Activated naive CD8-positive, alpha-beta T cell treated with anti-CD3 and anti-CD28 coated beads for 36 hours (primary cell): ENCODE measurements at regions not wholly inside any gene's neighbourhood (a gene's known extent, or its start where the extent isn't known, plus 50 kb on each side); places are given as distances from the start of the nearest gene placed in this dataset.
"Not testable (repeated sequence)": the region's sequence is repeated elsewhere in the genome, so short reads cannot be mapped to it uniquely, and the experiment has no call there.

Experiments
- DNase-seq: peaks from one replicate; pipeline ENCODE4 v3.0.0; 2021
- H3K27ac Mint-ChIP-seq: one replicate; pipeline ENCODE4 v1.8.0; 2022; ENCODE audit warnings: mild to moderate bottlenecking, moderate library complexity, mixed read lengths
- H3K27me3 Mint-ChIP-seq: one replicate; pipeline ENCODE4 v1.8.0; 2022; ENCODE audit warnings: mild to moderate bottlenecking, mixed read lengths
- H3K36me3 Mint-ChIP-seq: one replicate; pipeline ENCODE4 v1.8.0; 2021; ENCODE audit warnings: mild to moderate bottlenecking, mixed read lengths
- H3K4me1 Mint-ChIP-seq: one replicate; pipeline ENCODE4 v1.8.0; 2021; ENCODE audit warnings: mixed read lengths
- H3K4me3 Mint-ChIP-seq: one replicate; pipeline ENCODE4 v1.8.0; 2022; ENCODE audit warnings: mild to moderate bottlenecking, moderate library complexity, mixed read lengths
- H3K9me3 Mint-ChIP-seq: one replicate; pipeline ENCODE4 v1.8.0; 2022; ENCODE audit warnings: mixed read lengths

- H3K27ac Mint-ChIP-seq, result no peak overlapping the region
- H3K27me3 Mint-ChIP-seq, result no peaks in the 10 kb centered on the region
- no peak for DNase-seq
- H3K4me3 Mint-ChIP-seq, result no peak overlapping the region
- no peaks in the 10 kb centered on the region for H3K9me3 Mint-ChIP-seq
- no peaks in the 10 kb centered on the region for H3K4me1 Mint-ChIP-seq
- H3K36me3 Mint-ChIP-seq, result no peaks in the 10 kb centered on the region
Measured at GRCh38 chr1:194903524-194903923, 1704.7 kb downstream of the KCNT2 start.

DNA sequence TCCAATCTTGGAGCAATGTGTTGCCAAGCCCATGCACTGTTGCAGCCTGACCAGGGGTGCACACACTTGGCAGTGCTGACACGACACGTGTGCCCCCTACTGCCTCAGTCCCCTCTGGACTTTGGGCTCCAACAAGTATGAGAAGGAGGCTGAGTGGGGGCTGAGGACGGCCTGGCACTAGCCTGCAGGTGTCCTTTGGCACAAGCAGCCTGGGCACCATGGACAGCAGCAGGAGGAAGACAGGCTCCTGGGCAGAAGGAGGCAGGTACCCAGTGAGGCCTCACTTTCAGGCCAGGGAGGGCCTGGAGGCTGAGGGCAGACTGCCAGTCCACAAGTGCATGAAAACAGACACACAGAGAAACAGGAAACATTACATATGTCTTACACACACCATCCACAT is 1702.9 kb upstream of the B3GALT2 start:
- no peaks in the 10 kb centered on the region for H3K4me1 Mint-ChIP-seq
- peaks cover 6% of the 10 kb centered on the region for H3K9me3 Mint-ChIP-seq
- H3K27ac Mint-ChIP-seq, result no peak overlapping the region
- no peaks in the 10 kb centered on the region for H3K36me3 Mint-ChIP-seq
- DNase-seq, result no peak
- H3K27me3 Mint-ChIP-seq, result no peaks in the 10 kb centered on the region
- no peak overlapping the region for H3K4me3 Mint-ChIP-seq

- Mint-ChIP-seq H3K4me3 (no peak overlapping the region), H3K27me3 (no peaks in the 10 kb centered on the region), H3K36me3 (no peaks in the 10 kb centered on the region), H3K27ac (no peak overlapping the region), H3K9me3 (no peaks in the 10 kb centered on the region), H3K4me1 (no peaks in the 10 kb centered on the region)
- no peak for DNase-seq
Measured at GRCh38 chr1:194870860-194871259, 1684.4 kb upstream of the B3GALT2 start.

DNA sequence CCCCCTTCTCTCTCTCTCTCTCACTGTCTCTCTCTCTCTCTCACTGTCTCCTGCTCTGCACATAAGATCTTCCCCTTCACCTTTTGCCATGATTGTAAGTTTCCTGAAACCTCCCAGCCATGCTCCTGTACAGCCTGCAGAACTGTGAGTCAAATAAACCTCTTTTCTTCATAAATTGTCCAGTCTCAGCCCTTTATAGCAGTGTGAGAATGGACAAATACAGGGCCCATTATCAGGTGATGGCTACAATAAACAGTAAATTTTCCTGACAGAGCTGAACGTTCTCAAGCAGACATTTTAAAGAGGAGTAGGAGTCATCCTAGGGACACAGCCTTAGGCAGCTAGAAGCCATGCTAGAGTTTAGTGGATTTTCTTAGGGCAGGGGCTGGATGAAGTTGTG is 1679.7 kb upstream of the B3GALT2 start:
- no peak overlapping the region for H3K27ac Mint-ChIP-seq

GRCh38 chr1:194865383-194865782 is 1679.0 kb upstream of the B3GALT2 start:
- H3K27me3 Mint-ChIP-seq, result no peaks in the 10 kb centered on the region
- no peaks in the 10 kb centered on the region for H3K36me3 Mint-ChIP-seq
- peaks cover 2% of the 10 kb centered on the region for H3K9me3 Mint-ChIP-seq
- no peak overlapping the region for H3K4me3 Mint-ChIP-seq
- H3K27ac Mint-ChIP-seq, result no peak overlapping the region
- H3K4me1 Mint-ChIP-seq, result no peaks in the 10 kb centered on the region
- DNase-seq, result no peak

More for the DNA sequence above, 1679.7 kb upstream of the B3GALT2 start:
- Mint-ChIP-seq H3K27me3 (no peaks in the 10 kb centered on the region), H3K36me3 (no peaks in the 10 kb centered on the region), H3K9me3 (peaks cover 2% of the 10 kb centered on the region), H3K4me1 (no peaks in the 10 kb centered on the region), H3K4me3 (no peak overlapping the region)
- no peak for DNase-seq

DNA sequence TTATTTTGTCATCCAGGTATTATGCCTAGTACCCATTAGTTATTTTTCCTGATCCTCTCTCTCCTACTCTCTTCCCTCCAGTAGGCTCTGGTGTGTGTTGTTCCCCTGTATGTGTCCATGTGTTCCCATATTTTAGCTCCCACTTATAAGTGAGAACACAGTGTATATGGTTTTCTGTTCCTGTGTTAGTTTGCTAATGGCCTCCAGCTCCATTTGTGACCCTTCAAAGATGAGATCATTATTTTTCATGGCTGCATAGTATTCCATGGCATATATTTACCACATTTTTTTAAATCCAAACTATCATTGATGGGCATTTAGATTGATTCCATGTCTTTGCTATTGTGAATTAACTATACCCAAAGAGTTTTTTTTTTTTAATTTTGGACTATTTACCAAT is 1675.7 kb upstream of the B3GALT2 start:
- Mint-ChIP-seq H3K4me3 (no peak overlapping the region), H3K27ac (no peak overlapping the region), H3K27me3 (no peaks in the 10 kb centered on the region), H3K36me3 (no peaks in the 10 kb centered on the region), H3K9me3 (peaks cover 2% of the 10 kb centered on the region), H3K4me1 (no peaks in the 10 kb centered on the region)
- no peak for DNase-seq

DNA sequence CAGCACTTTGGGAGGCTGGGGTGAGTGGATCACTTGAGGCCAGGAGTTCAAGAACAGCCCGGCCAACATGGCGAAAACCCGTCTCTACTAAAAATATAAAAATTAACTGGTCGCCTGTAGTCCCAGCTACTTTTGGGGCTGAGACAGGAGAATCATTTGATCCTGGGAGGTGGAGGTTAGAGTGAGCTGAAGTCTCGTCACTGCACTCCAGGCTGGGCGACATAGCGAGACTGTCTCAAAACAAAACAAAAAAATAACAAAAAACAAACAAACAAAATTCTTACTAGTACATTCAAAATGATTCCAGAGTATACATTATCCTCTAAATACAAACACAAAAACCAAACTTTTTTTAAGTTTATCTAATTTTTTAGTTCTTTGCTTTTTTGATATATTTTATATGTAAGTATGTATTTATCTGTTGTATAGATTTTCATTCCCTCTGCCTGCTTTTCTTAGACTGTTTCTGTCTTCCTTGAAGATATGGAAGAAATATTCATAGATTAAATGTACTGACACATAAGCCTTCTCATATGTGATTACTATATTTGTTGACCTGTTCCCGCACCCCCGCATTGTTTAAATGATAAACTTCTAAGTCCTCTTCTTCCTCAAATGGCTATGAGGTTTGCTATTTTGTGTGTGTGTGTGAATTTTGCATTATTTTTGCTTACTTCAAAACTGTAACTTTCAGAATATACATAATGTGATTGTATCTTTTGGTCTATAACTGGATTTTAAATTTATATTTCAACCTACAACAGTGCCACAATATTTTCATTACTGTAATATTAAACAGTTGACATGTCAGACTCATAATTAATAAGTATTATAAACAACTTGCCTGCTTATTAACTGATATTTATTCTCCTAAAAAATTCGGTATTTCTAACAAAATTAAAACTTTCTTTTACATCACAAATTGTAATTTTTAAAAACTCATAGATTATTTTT is 1674.1 kb upstream of the B3GALT2 start:
- H3K27me3 Mint-ChIP-seq, result no peaks in the 10 kb centered on the region
- H3K4me3 Mint-ChIP-seq, result no peak overlapping the region
- no peaks in the 10 kb centered on the region for H3K4me1 Mint-ChIP-seq

GRCh38 chr1:194859481-194860154 is 1673.2 kb upstream of the B3GALT2 start:
- not testable (repeated sequence) for H3K36me3 Mint-ChIP-seq, H3K27ac Mint-ChIP-seq, H3K9me3 Mint-ChIP-seq, H3K27me3 Mint-ChIP-seq, DNase-seq, H3K4me1 Mint-ChIP-seq, H3K4me3 Mint-ChIP-seq

More for the DNA sequence above, 1674.1 kb upstream of the B3GALT2 start:
- no peak overlapping the region for H3K27ac Mint-ChIP-seq
- no peaks in the 10 kb centered on the region for H3K36me3 Mint-ChIP-seq
- no peak for DNase-seq
- peaks cover 2% of the 10 kb centered on the region for H3K9me3 Mint-ChIP-seq

GRCh38 chr1:194858811-194859480 is 1672.5 kb upstream of the B3GALT2 start:
- not testable (repeated sequence) for H3K27ac Mint-ChIP-seq, H3K9me3 Mint-ChIP-seq, H3K4me3 Mint-ChIP-seq, H3K4me1 Mint-ChIP-seq, DNase-seq, H3K36me3 Mint-ChIP-seq, H3K27me3 Mint-ChIP-seq

- H3K27ac Mint-ChIP-seq, result no peak overlapping the region
- no peaks in the 10 kb centered on the region for H3K36me3 Mint-ChIP-seq
- H3K4me1 Mint-ChIP-seq, result no peaks in the 10 kb centered on the region
Measured at GRCh38 chr1:194857413-194857812, 1671.0 kb upstream of the B3GALT2 start.

DNA sequence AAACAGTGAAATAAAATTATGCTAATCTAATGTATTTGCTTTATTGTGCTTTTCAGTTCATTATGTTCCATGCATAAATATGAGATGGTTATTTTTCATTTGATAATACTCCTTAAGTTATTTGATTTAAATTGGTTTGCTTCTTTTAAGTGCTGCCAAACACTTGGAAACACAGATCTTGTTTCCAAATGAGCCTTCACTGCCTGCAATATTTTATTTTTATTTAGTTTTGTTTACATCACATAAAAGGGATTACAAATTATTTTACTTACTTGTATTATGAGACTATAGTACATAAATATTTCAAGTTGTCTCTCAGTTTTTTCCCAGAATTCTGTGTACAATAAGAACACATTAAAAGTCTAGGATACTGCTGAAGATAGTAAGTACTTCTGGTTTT is 1662.4 kb upstream of the B3GALT2 start:
- H3K4me1 Mint-ChIP-seq, result no peaks in the 10 kb centered on the region
- no peaks in the 10 kb centered on the region for H3K9me3 Mint-ChIP-seq
- H3K27me3 Mint-ChIP-seq, result no peaks in the 10 kb centered on the region
- H3K36me3 Mint-ChIP-seq, result no peaks in the 10 kb centered on the region
- no peak overlapping the region for H3K27ac Mint-ChIP-seq
- H3K4me3 Mint-ChIP-seq, result no peak overlapping the region
- no peak for DNase-seq

More at GRCh38 chr1:194857413-194857812, 1671.0 kb upstream of the B3GALT2 start:
- Mint-ChIP-seq H3K27me3 (no peaks in the 10 kb centered on the region), H3K9me3 (peaks cover 2% of the 10 kb centered on the region), H3K4me3 (no peak overlapping the region)
- no peak for DNase-seq

- Mint-ChIP-seq H3K4me1 (no peaks in the 10 kb centered on the region), H3K36me3 (no peaks in the 10 kb centered on the region), H3K27me3 (no peaks in the 10 kb centered on the region), H3K27ac (no peak overlapping the region), H3K4me3 (no peak overlapping the region), H3K9me3 (no peaks in the 10 kb centered on the region)
- no peak for DNase-seq
Measured at GRCh38 chr1:194846488-194846887, 1660.1 kb upstream of the B3GALT2 start.

DNA sequence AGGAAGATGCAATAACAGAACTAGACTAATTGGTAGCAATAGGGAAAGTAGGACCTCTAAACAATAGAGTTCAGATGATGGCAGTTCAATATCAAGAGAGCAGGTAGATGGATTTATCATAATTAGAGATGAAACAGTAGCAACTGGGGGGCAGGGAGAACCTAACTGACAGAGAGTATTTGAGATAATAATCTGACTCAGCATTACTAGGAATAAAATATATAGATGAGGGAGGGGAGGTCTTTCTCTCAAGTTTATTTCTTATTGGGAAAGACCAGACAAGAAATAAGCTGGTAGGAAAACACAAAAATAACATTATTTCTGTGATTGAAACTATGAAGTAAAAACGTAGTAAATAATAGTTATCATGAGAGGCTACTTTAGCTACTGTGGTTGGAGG is 1656.7 kb upstream of the B3GALT2 start:
- Mint-ChIP-seq H3K27ac (no peak overlapping the region), H3K4me1 (no peaks in the 10 kb centered on the region), H3K27me3 (no peaks in the 10 kb centered on the region)

GRCh38 chr1:194833111-194833510 is 1646.7 kb upstream of the B3GALT2 start:
- Mint-ChIP-seq H3K27ac (no peak overlapping the region), H3K4me3 (no peak overlapping the region), H3K36me3 (no peaks in the 10 kb centered on the region), H3K27me3 (no peaks in the 10 kb centered on the region), H3K9me3 (no peaks in the 10 kb centered on the region), H3K4me1 (no peaks in the 10 kb centered on the region)
- DNase-seq, result no peak

More for the DNA sequence above, 1656.7 kb upstream of the B3GALT2 start:
- Mint-ChIP-seq H3K36me3 (no peaks in the 10 kb centered on the region), H3K9me3 (no peaks in the 10 kb centered on the region), H3K4me3 (no peak overlapping the region)
- no peak for DNase-seq

GRCh38 chr1:194831595-194831994 is 1645.2 kb upstream of the B3GALT2 start:
- not testable (repeated sequence) for H3K27me3 Mint-ChIP-seq, DNase-seq, H3K36me3 Mint-ChIP-seq, H3K27ac Mint-ChIP-seq, H3K4me3 Mint-ChIP-seq, H3K4me1 Mint-ChIP-seq, H3K9me3 Mint-ChIP-seq
